Gastrocnemius medialis (tissue), 4 donors: ENCODE measurements at regions not wholly inside any gene's neighbourhood (a gene's known extent, or its start where the extent isn't known, plus 50 kb on each side); places are given as distances from the start of the nearest gene placed in this dataset.

Experiments used
- ATAC-seq, 2 donors: fragments of 150-250 bp; one replicate each; pipeline ENCODE4 v1.9.1; 2016
- DNase-seq, 2 donors: peaks; one replicate each; pipeline ENCODE4 v3.0.0-alpha.2; 2019
- H3K27ac ChIP-seq, 4 donors: fragments of 200-600 bp; sonication (generic); 1 replicate in 1 of 4; 2 replicates in 3 of 4; pipeline ENCODE4 v1.5.1; 2016 to 2018; ENCODE audit warnings: mild to moderate bottlenecking in 2 of 4, moderate library complexity in 1 of 4
- H3K27me3 ChIP-seq, 3 donors: fragments of 200-600 bp; sonication (generic) in 2 of 3; 1 replicate in 1 of 3; 2 replicates in 2 of 3; pipeline versions ENCODE4 v1.5.1 to v1.6.0; 2016 to 2019; ENCODE audit warnings: mild to moderate bottlenecking in 1 of 3, moderate library complexity in 1 of 3
- H3K36me3 ChIP-seq, 2 donors: fragments of 200-600 bp; sonication (generic) in 1 of 2; one replicate each; pipeline ENCODE4 v1.5.1; 2017 to 2018
- H3K4me1 ChIP-seq, 2 donors: fragments of 200-600 bp; sonication (generic) in 1 of 2; one replicate each; pipeline ENCODE4 v1.5.1; 2016 to 2017; ENCODE audit warnings: mild to moderate bottlenecking in 2 of 2
- H3K4me3 ChIP-seq, 4 donors: fragments of 200-600 bp; sonication (generic) in 3 of 4; 1 replicate in 1 of 4; 2 replicates in 3 of 4; pipeline ENCODE4 v1.5.1; 2016 to 2019; ENCODE audit warnings: mild to moderate bottlenecking in 2 of 4
- H3K9me3 ChIP-seq, 3 donors: fragments of 200-600 bp; sonication (generic) in 2 of 3; 1 replicate in 1 of 3; 2 replicates in 2 of 3; pipeline ENCODE4 v1.5.1; 2016 to 2019
- POLR2A ChIP-seq, 2 donors: fragments of 450-650 bp; IDR thresholded peaks; one replicate each; pipeline ENCODE4 v1.6.1; 2017; ENCODE audit warnings: antibody characterized with exemption in 2 of 2, mild to moderate bottlenecking in 2 of 2, moderate library complexity in 2 of 2
- in situ Hi-C, 4 donors: fragments of 200-750 bp; cut with MboI; loops; one replicate each; pipeline versions ENCODE4 v1.15.0 to v1.8.0; 2017; ENCODE audit warnings: low sequenced_read_pairs in 4 of 4
- intact Hi-C: fragments of 100-400 bp; cut with DNase I; formaldehyde crosslinking; loops from one replicate; pipeline ENCODE4 v1.15.1; 2023; ENCODE audit warnings: low total_unique reads
- TF ChIP-seq, protein P1 (sequence below), 5 experiments: fragments of 450-650 bp in 3 of 5; fragments of 200-600 bp in 2 of 5; sonication (generic) in 2 of 5; IDR thresholded peaks in 4 of 5; conservative IDR thresholded peaks in 1 of 5; 1 replicate in 4 of 5; 2 replicates in 1 of 5; pipeline ENCODE4 v1.5.1; 2016 to 2019; ENCODE audit warnings: antibody characterized with exemption in 5 of 5, mild to moderate bottlenecking in 3 of 5, moderate library complexity in 3 of 5

DNA sequence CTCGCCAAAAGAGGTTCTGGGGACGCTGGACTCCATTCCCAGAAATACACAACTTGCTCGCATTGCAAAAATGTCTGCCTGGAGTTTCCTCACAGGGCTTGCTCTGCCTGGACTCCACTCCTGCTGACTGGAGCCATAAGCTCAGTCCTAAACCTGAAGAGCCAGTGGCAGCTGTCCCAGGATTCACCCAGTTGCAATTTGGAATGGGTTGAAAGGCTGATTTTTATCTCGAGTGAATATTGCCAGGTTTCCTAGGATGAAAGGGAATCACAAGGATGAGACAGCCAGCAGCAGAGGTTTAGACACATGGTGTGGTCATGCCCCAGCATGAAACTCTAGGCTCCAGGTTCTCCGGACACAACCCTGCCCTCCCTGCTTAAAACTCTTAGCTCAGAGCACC is 223.3 kb downstream of the BMP7 start:
- Histone ChIP-seq H3K36me3 (no peaks in the 10 kb centered on the region), H3K4me1 (no peaks in the 10 kb centered on the region), H3K9me3 (no peaks in the 10 kb centered on the region), H3K4me3 (no peak overlapping the region), H3K27ac (no peak overlapping the region), H3K27me3 (peaks cover 0 to 11% (median 5%) of the 10 kb centered on the region in 3 donors)
- ATAC-seq (no peak), DNase-seq (no peak)
- no peak for TF ChIP-seq POLR2A (IDR thresholded peaks at IDR 0.05)
- TF ChIP-seq, protein P1, sequence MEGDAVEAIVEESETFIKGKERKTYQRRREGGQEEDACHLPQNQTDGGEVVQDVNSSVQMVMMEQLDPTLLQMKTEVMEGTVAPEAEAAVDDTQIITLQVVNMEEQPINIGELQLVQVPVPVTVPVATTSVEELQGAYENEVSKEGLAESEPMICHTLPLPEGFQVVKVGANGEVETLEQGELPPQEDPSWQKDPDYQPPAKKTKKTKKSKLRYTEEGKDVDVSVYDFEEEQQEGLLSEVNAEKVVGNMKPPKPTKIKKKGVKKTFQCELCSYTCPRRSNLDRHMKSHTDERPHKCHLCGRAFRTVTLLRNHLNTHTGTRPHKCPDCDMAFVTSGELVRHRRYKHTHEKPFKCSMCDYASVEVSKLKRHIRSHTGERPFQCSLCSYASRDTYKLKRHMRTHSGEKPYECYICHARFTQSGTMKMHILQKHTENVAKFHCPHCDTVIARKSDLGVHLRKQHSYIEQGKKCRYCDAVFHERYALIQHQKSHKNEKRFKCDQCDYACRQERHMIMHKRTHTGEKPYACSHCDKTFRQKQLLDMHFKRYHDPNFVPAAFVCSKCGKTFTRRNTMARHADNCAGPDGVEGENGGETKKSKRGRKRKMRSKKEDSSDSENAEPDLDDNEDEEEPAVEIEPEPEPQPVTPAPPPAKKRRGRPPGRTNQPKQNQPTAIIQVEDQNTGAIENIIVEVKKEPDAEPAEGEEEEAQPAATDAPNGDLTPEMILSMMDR (IDR thresholded peaks at IDR 0.05 in 4 of 5, conservative IDR thresholded peaks at IDR 0.05 in 1 of 5), result no peak
- in situ Hi-C loops (no loop called here), intact Hi-C loops (no loop called here)

DNA sequence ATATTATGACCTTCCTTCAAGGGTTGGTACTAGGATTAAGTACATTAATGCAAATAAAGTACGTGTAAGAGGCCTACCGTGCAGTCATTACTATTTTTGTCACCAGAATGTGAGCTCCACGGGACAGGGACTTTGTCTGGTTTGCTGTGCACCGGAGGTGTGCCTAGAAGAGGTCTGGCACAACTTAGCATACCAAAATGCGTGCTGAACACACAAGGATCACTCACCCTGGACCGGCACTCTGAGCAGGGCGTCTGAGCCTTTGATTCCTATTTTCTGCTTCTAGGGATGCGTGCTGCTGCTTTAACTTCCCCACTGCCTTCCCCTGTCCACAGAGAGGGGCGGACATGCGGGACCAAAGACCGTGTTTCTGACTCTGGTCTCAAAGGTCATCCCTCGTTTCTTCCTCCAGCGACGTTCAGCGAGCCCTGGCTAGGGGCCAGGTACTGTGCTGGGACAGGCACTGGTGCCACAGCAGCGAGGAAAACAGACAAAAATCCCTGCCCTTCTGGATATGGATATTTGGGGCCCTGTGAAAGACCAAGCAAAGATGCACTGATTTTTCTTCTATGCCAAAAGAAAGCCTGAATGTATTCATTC is 222.7 kb downstream of the BMP7 start:
- DNase-seq (no peak), ATAC-seq (no peak)
- Histone ChIP-seq H3K27me3 (peaks cover 0 to 11% (median 5%) of the 10 kb centered on the region in 3 donors), H3K27ac (no peak overlapping the region), H3K4me3 (no peak overlapping the region), H3K9me3 (no peaks in the 10 kb centered on the region), H3K36me3 (no peaks in the 10 kb centered on the region), H3K4me1 (no peaks in the 10 kb centered on the region)
- intact Hi-C loops, result no loop called here
- in situ Hi-C loops, result no loop called here
- TF ChIP-seq, protein P1 (IDR thresholded peaks at IDR 0.05 in 4 of 5, conservative IDR thresholded peaks at IDR 0.05 in 1 of 5), result no peak
- TF ChIP-seq POLR2A (IDR thresholded peaks at IDR 0.05), result no peak

GRCh38 chr20:57047281-57048026 is 219.0 kb downstream of the BMP7 start:
- H3K9me3 ChIP-seq, result no peaks in the 10 kb centered on the region
- H3K4me1 ChIP-seq, result no peaks in the 10 kb centered on the region
- intact Hi-C loops (no loop called here), in situ Hi-C loops (no loop called here)
- no peak overlapping the region for H3K4me3 ChIP-seq
- no peak for ATAC-seq
- TF ChIP-seq POLR2A (IDR thresholded peaks at IDR 0.05), result no peak
- TF ChIP-seq, protein P1 (IDR thresholded peaks at IDR 0.05 in 4 of 5, conservative IDR thresholded peaks at IDR 0.05 in 1 of 5), result no peak
- H3K27me3 ChIP-seq, result peaks cover 0 to 10% (median 5%) of the 10 kb centered on the region in 3 donors
- H3K36me3 ChIP-seq, result no peaks in the 10 kb centered on the region
- DNase-seq, result no peak
- no peak overlapping the region for H3K27ac ChIP-seq

DNA sequence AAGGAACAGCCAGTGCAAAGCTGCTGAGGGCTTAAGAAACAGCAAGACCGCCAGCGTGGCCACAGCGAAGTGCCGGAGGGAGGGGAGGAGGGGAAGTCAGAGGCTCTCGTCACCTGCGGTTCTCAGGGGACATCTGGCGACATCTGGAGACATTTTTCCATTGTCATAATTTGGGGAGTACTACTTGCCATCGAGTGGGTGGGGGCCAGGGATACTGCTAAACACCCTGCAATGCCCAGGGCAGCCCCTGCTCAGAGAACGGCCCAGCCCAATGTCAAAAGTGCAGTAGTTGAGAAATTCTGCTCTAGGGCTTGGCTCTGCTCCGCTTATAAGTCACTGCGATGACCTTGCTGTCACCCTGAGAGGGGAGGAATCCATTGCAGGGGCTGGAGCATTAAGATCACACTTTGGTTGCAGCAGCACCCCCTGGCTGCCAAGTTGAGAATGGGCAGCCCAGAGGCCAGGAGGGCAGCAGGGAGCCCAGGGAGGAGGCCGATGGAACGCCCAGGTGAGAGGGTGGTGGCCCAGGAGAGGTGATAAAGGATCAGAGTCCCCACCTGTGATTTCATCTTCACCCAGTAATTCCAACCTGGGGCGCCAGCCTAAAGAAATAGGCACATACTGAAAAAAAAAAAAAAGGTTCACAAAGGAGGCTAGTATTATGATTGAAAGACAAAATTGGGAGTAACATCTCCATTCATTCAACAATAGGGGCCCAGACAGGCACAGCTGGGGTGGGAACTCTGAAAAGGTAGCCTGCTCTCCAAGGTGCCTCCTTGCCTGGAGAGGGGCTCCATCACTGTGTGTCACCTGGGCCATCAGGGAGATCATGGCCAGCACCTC is 218.2 kb downstream of the BMP7 start:
- ATAC-seq, result no peak
- no peaks in the 10 kb centered on the region for H3K9me3 ChIP-seq
- TF ChIP-seq POLR2A (IDR thresholded peaks at IDR 0.05), result no peak
- TF ChIP-seq, protein P1 (IDR thresholded peaks at IDR 0.05 in 4 of 5, conservative IDR thresholded peaks at IDR 0.05 in 1 of 5), result no peak
- H3K27me3 ChIP-seq, result peaks cover 0 to 8% (median 5%) of the 10 kb centered on the region in 3 donors
- no peak overlapping the region for H3K27ac ChIP-seq
- no peak overlapping the region for H3K4me3 ChIP-seq
- in situ Hi-C loops, result no loop called here
- H3K4me1 ChIP-seq, result no peaks in the 10 kb centered on the region
- intact Hi-C loops, result no loop called here
- no peaks in the 10 kb centered on the region for H3K36me3 ChIP-seq
- no peak for DNase-seq
